Activated T-helper 1 cell treated with Interleukin-2 at 50 U/mL for 16 hours (primary cell): ENCODE measurements at regions not wholly inside any gene's neighbourhood (a gene's known extent, or its start where the extent isn't known, plus 50 kb on each side); places are given as distances from the start of the nearest gene placed in this dataset.

Experiments
- DNase-seq: peaks from one replicate; pipeline ENCODE4 v3.0.0-alpha.2; 2020; ENCODE audit warnings: low read depth

- DNase-seq, result no peak
Measured at GRCh38 chr2:136373841-136374240, 255.9 kb upstream of the CXCR4 start.

DNA sequence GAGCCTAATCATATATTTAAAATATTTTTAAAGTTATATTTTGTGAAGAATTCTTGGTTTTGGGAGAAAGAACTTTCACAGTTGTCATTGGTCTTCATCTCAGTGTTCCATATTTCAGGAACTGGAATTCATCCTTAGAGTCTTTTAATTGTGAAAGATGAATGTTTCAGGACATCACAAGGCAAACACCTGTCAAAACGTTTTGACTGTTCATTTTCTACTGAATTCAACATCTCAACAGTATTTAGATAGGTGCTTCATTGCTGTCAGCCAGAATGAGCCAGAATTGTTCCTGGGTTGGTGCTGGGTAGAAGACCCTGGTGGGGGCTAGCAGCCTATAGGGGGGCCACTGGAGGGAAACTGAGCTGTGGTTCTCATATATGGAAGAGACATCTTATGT lies 255.1 kb upstream of the CXCR4 start:
- DNase-seq, result no peak

DNA sequence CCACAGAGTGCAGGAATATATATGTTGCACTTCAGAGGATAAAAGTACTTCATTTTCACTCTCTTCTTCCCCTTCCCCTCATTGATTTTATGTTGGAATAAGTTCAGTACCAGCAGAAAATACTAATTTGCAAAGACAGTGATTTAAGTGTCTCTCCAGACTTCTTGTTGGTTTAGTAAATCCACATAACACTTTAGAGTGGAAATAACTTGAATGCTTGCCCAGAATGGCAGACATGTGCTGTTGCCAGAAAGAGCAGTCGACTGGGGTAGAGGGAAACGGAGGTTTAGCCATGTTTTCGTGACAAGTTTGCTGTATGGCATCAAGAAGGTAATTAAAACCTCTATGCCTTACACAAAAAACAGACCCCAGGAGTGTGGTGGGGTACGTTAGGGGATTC lies 246.0 kb upstream of the CXCR4 start:
- DNase-seq, result no peak

GRCh38 chr2:136363470-136363869 lies 245.5 kb upstream of the CXCR4 start:
- DNase-seq, result no peak

DNA sequence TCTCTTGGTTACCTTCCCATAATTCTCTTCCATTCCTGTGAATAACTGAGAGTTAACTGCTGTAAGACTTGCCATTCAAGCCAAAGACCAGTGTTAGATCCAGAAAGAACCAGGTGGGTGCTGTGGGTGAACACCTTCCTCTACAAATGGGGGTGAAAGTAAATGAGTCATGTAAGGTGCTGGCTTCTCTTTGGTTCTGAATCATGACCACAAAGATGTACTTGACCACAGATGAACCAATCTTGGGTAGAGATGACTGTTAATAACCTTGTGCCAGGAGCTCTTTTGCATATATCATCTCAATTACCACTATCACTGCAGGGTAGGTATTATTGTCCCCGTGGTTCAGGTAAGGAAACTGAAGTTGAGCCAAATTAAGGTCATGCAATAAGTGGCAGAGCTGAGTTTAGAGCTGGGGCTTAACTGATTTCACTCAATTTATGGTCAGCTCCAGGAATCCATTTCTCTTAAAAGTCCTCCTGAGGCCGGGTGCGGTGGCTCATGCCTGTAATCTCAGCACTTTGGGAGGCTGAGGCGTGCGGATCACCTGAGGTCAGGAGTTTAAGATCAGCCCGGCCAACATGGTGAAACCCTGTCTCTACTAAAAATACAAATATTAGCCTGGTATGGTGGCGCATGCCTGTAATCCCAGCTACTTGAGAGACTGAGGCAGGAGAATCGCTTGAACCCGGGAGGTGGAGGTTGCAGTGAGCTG lies 244.9 kb upstream of the CXCR4 start:
- DNase-seq, result no peak

DNA sequence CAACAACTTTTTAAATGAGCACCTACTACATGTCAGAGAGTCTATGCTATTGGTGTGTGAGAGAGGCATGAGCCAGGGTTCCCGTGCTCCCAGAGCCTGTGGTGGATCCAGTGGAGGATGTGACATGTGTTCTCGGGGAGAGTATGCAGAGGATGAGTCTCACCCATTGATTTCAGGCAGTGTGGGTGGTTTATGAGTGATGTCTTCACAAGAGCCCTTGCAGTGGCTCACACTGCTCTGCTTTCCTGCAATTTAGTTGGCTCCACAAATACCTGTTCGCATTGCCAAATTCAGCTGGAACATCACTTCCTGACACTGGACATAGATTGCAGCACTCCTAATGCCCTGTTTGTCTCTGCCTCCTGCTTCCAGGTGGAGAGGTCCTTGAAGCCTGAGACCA lies 243.6 kb upstream of the CXCR4 start:
- DNase-seq, result no peak

GRCh38 chr2:136360790-136361189 lies 242.8 kb upstream of the CXCR4 start:
- DNase-seq, result no peak

- no peak for DNase-seq
Measured at GRCh38 chr2:136359121-136359965, 241.4 kb upstream of the CXCR4 start.

DNA sequence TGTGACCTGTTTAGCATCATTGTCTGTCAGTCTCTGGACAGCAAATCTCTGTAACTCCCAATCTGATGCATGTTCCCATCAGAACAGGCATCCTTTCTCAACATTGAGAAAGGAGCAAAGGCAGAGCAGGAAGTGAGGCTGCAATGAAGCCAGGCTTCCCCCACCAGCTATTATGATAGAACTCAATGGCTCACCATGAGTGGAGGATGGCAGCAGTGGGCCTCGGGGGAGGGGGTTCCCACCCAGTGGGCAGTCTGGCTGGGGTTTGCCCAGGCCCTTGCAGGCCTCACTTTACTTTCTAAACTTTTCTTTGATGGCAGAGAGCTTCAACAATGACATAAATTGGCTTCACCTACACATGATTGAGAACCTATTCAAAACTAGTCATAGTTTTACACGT lies 240.6 kb upstream of the CXCR4 start:
- DNase-seq, result no peak

GRCh38 chr2:136357007-136357380 lies 239.0 kb upstream of the CXCR4 start:
- no peak for DNase-seq

DNA sequence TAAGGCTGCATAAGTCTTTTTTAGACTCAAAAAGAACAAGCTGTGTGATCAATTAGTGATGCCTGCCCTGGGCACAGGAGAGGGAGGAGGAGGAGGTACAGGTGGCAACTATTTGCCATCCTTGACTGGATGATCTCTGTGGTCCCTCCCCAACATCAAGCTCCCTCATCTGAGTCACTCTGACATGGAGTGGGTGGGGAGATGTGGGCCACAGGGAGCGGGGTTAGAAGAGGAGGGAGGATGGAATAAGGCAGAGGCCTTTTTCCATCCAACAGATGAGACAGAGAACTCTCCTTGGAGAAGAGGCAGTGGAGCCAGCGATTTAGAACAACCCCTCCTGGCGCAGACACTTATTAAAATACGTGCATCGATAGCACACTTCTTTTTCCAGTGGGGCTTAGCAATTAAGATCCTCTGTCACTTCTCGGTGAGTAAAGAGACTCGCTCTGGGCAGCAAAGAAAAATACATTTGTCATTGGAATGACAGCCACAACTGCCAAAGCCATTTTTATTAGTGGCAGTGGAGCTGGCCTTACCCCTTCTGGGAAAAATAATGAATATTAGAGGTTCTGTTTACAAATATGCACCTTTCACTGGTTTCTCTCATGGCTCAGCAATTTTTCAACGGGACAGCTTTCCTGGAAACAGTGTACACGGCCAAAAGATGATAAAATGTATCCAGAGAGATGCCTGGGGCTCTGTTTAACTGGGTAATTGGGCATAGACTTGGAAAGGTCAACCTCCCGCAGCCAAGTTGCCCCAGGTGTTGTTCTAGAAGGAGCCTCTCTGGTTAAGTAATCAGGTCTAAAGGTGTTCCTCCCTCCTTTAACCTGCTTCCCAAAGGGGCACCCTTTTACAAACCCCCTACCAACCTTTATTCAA lies 238.4 kb upstream of the CXCR4 start:
- no peak for DNase-seq

GRCh38 chr2:136351684-136352083 lies 233.7 kb upstream of the CXCR4 start:
- no peak for DNase-seq

GRCh38 chr2:136347981-136348380 lies 230.0 kb upstream of the CXCR4 start:
- no peak for DNase-seq

DNA sequence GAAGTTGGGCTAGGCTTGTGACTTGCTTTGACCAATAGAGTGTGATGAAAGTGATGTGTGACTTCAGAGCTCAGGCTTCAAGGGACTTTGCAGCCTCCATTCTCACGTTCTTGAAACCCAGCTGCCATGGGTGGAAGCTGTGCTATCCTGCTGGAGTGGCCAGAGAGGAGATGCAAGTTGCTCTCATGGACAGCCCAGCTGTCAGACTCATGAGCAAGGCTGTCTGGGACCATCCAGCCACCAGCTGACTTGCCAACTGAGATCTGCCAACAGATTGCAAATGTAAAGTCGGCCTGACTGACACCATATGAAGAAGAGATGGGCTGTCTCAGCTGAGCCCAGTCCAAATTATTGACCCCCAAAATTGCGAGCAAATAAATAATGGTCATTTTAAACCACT lies 226.4 kb upstream of the CXCR4 start:
- DNase-seq, result no peak

- no peak for DNase-seq
Measured at GRCh38 chr2:136342138-136342537, 224.2 kb upstream of the CXCR4 start.

GRCh38 chr2:136334967-136335366 lies 217.0 kb upstream of the CXCR4 start:
- no peak for DNase-seq

- DNase-seq, result no peak
Measured at GRCh38 chr2:136332436-136333095, 214.6 kb upstream of the CXCR4 start.

DNA sequence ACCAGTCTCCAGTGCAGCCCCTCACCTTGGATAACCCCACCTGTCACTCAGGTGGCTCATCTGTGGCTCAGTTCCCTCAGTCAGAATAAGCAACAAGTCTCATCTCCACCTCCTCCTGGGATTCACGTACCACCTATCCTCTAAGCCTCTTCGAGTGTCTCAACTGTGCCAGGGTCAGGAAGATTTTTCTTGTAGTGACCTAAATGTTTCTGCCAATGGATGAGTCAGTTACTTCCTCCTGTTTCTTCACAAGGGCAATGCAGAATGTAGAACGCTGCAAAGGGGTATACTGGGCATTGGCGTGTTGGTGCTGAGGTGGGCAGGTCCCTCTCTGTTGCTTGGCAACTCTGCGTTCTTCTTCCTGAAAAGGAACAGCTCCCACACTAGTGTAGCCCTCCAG lies 213.3 kb upstream of the CXCR4 start:
- no peak for DNase-seq

- no peak for DNase-seq
Measured at GRCh38 chr2:136328207-136328795, 210.4 kb upstream of the CXCR4 start.

GRCh38 chr2:136327162-136327852 lies 209.4 kb upstream of the CXCR4 start:
- DNase-seq, result peak; percentile 65

GRCh38 chr2:136325844-136326331 lies 207.9 kb upstream of the CXCR4 start:
- no peak for DNase-seq
